Lung (tissue), 11 donors: ENCODE measurements at regions not wholly inside any gene's neighbourhood (a gene's known extent, or its start where the extent isn't known, plus 50 kb on each side); places are given as distances from the start of the nearest gene placed in this dataset.

Experiments
- ATAC-seq: fragments of 200-7000 bp; cut with Tn5 transposase; one replicate; pipeline ENCODE4 v1.9.1; 2020; ENCODE audit warnings: moderate number of reproducible peaks; ENCODE audit not compliant: insufficient read depth, low FRiP score
- DNase-seq, 3 donors: peaks; one replicate each; pipeline ENCODE4 v3.0.0-alpha.2; 2013 to 2017
- H3K27ac ChIP-seq, 2 donors: one replicate each; pipeline ENCODE4 v1.5.1; 2013; ENCODE audit warnings: mild to moderate bottlenecking in 2 of 2, moderate library complexity in 2 of 2, control low read depth in 1 of 2, inconsistent platforms in 1 of 2, low read depth in 1 of 2, low read length in 1 of 2
- H3K27me3 ChIP-seq, 3 donors: one replicate each; pipeline ENCODE4 v1.5.1; 2013; ENCODE audit warnings: low read length in 2 of 3; ENCODE audit not compliant: control insufficient read depth in 3 of 3, insufficient read depth in 3 of 3
- H3K36me3 ChIP-seq, 4 donors: one replicate each; pipeline ENCODE4 v1.5.1; 2013; ENCODE audit warnings: low read length in 4 of 4, mild to moderate bottlenecking in 1 of 4, moderate library complexity in 1 of 4; ENCODE audit not compliant: control insufficient read depth in 4 of 4, insufficient read depth in 4 of 4
- H3K4me1 ChIP-seq, 5 donors: one replicate each; pipeline ENCODE4 v1.5.1; 2013; ENCODE audit warnings: low read length in 5 of 5, mild to moderate bottlenecking in 2 of 5, moderate library complexity in 1 of 5; ENCODE audit not compliant: control insufficient read depth in 5 of 5, insufficient read depth in 5 of 5
- H3K4me3 ChIP-seq: one replicate; pipeline ENCODE4 v1.5.1; 2013; ENCODE audit warnings: mild to moderate bottlenecking, control low read depth, moderate library complexity
- H3K9ac ChIP-seq, 2 donors: one replicate each; pipeline ENCODE4 v1.5.1; 2013; ENCODE audit warnings: low read length in 2 of 2, control low read depth in 1 of 2; ENCODE audit not compliant: insufficient read depth in 1 of 2
- H3K9me3 ChIP-seq, 4 donors: one replicate each; pipeline ENCODE4 v1.5.1; 2013; ENCODE audit warnings: low read length in 3 of 4, mild to moderate bottlenecking in 1 of 4, moderate library complexity in 1 of 4; ENCODE audit not compliant: control insufficient read depth in 4 of 4, insufficient read depth in 3 of 4
- WGBS, 2 donors: extraction: QIAGEN DNeasy Blood & Tissue Kit; methylation state at CpG; one replicate each; pipeline ENCODE4 v1.1.7; 2013; 5-methylcytosine and 5-hydroxymethylcytosine counted together
- TF ChIP-seq, protein P1 (sequence below): IDR thresholded peaks from 2 replicates; pipeline ENCODE4 v1.5.1; 2012; ENCODE audit warnings: mild to moderate bottlenecking; ENCODE audit errors: control extremely low read depth, extremely low read depth
- donor health status: control.
- donor health status: control.
- donor health status: Bipolar disorder and iron deficiency.
- donor health status: healthy.
- donor health status: DM: yes; HTN: yes; CAD: no.

DNA sequence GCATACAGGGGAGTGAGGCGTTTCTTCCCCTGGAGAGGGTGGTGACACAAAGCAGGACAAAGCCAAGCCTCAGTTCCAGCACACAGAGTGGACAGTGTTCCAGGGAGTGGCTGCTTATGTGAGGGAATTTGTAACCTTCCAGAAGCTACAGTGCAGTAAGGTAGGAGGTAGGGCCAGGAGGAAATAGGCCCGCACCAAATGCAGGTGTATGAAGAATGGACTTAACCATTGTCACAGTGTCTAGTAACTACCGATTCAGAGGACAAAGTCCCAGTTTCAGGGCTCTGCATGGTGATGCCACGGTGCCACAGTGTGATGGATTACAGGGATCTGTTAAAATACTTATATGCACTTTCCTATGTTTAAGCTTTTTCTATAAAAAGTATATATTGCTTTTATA, 135.3 kb downstream of the ZIC5 start:
- no peak overlapping the region for H3K9ac ChIP-seq
- no peaks in the 10 kb centered on the region for H3K9me3 ChIP-seq
- H3K4me3 ChIP-seq = no peak overlapping the region
- ATAC-seq (no peak), DNase-seq (no peak)
- WGBS, 2 donors = 94% methylated on average over 4 of the region's 4 CpGs
- H3K36me3 ChIP-seq = no peaks in the 10 kb centered on the region
- no peaks in the 10 kb centered on the region for H3K4me1 ChIP-seq
- no peak overlapping the region for H3K27ac ChIP-seq
- TF ChIP-seq, protein P1, sequence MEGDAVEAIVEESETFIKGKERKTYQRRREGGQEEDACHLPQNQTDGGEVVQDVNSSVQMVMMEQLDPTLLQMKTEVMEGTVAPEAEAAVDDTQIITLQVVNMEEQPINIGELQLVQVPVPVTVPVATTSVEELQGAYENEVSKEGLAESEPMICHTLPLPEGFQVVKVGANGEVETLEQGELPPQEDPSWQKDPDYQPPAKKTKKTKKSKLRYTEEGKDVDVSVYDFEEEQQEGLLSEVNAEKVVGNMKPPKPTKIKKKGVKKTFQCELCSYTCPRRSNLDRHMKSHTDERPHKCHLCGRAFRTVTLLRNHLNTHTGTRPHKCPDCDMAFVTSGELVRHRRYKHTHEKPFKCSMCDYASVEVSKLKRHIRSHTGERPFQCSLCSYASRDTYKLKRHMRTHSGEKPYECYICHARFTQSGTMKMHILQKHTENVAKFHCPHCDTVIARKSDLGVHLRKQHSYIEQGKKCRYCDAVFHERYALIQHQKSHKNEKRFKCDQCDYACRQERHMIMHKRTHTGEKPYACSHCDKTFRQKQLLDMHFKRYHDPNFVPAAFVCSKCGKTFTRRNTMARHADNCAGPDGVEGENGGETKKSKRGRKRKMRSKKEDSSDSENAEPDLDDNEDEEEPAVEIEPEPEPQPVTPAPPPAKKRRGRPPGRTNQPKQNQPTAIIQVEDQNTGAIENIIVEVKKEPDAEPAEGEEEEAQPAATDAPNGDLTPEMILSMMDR = no peak
- no peaks in the 10 kb centered on the region for H3K27me3 ChIP-seq

DNA sequence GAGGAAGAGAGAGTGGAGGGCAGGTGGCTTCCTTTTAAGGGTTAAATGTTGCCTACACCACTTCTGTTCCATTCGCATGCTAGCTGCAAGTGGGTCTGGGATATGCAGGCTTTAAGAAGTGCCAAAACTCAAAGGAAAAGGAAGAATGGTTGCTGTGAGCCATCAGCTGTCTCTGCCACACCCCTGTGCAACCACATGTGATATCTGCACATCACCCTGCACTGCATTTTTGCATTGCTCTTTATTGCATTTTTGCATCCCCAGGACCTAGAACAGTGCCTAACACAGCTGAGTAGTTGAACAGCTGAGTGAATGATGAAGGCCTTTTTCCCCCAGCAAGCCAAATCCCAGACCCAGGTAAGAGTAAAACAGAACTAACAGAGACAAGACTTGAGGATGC, 136.1 kb downstream of the ZIC5 start:
- no peak for ATAC-seq
- Histone ChIP-seq H3K9me3 (no peaks in the 10 kb centered on the region), H3K4me1 (no peaks in the 10 kb centered on the region), H3K27ac (no peak overlapping the region), H3K9ac (no peak overlapping the region), H3K4me3 (no peak overlapping the region), H3K27me3 (no peaks in the 10 kb centered on the region), H3K36me3 (no peaks in the 10 kb centered on the region)
- 63 to 72% methylated on average over 1 of the region's 1 CpG for WGBS, 2 donors
- TF ChIP-seq, protein P1 = no peak
- DNase-seq = no peak

DNA sequence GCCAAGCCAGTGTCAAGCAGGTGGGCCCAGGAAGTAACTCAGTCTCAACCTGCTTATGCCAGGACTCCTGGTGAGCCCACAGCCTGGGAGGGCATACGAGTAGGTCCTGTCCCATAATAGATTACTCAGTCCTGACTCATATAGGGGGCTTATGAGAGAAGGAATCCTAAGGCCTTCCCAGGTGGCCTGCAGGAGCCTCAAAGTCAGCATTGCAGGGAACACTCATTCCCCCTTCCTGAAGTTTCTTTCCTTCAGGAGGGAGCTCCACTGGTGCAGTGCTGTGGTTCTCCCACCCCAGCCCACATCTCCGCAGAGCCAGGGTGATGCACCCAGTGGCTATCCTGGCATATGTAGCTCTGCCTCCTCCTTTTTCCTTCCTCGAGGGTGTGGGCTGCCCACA, 137.3 kb downstream of the ZIC5 start:
- DNase-seq (no peak), ATAC-seq (no peak)
- H3K9me3 ChIP-seq = no peaks in the 10 kb centered on the region
- H3K36me3 ChIP-seq = no peaks in the 10 kb centered on the region
- H3K27me3 ChIP-seq = no peaks in the 10 kb centered on the region
- no peak overlapping the region for H3K4me3 ChIP-seq
- H3K27ac ChIP-seq = no peak overlapping the region
- WGBS, 2 donors = 71 to 80% methylated on average over 3 of the region's 3 CpGs
- no peak overlapping the region for H3K9ac ChIP-seq
- TF ChIP-seq, protein P1 = no peak
- no peaks in the 10 kb centered on the region for H3K4me1 ChIP-seq

DNA sequence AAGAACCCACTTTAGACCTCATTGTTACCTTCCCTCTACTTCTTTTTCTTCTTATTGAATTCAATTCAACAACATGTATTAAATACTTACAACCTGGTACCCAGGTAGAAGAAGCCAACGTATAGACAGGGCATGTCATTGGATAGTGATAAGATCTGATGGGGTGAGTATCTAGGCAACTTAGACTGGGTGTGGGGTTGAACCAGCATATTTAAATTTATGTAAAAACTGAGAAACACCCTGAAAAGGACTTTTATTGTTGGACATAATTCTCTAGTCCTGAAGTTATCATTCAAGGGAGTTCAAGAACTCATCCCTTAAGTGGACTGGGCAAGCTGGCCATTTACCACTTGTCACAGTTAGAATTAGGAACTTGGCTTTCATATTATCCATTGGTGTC, 139.2 kb downstream of the ZIC5 start:
- Histone ChIP-seq H3K27me3 (no peaks in the 10 kb centered on the region), H3K4me1 (no peaks in the 10 kb centered on the region), H3K9me3 (no peaks in the 10 kb centered on the region), H3K9ac (no peak overlapping the region), H3K36me3 (no peaks in the 10 kb centered on the region), H3K4me3 (no peak overlapping the region), H3K27ac (no peak overlapping the region)
- ATAC-seq (no peak), DNase-seq (no peak)
- TF ChIP-seq, protein P1 = no peak
- WGBS, 2 donors = 93 to 96% methylated on average over 1 of the region's 1 CpG
